Small intestine (tissue), 7 donors: ENCODE measurements at regions not wholly inside any gene's neighbourhood (a gene's known extent, or its start where the extent isn't known, plus 50 kb on each side); places are given as distances from the start of the nearest gene placed in this dataset.
"Not testable (repeated sequence)": the region's sequence is repeated elsewhere in the genome, so short reads cannot be mapped to it uniquely, and the experiment has no call there.

Source experiments
- DNase-seq, 2 donors: peaks; one replicate each; pipeline versions ENCODE4 v3.0.0 to v3.0.0-alpha.2; 2013
- FAIRE-seq: peaks from 2 replicates; lab custom pipeline; 2012; peaks lifted over from hg19 to GRCh38; lab: Jason Lieb, UNC
- H3K27ac ChIP-seq, 3 donors: one replicate each; pipeline ENCODE4 v1.5.1; 2013; ENCODE audit warnings: low read length in 2 of 3, mild to moderate bottlenecking in 2 of 3, control low read depth in 1 of 3, inconsistent platforms in 1 of 3, low read depth in 1 of 3, moderate library complexity in 1 of 3
- H3K27me3 ChIP-seq, 3 donors: one replicate each; pipeline ENCODE4 v1.6.1; 2013; ENCODE audit warnings: low read length in 3 of 3, inconsistent platforms in 1 of 3; ENCODE audit not compliant: control insufficient read depth in 3 of 3, insufficient read depth in 3 of 3
- H3K36me3 ChIP-seq, 3 donors: one replicate each; pipeline ENCODE4 v1.6.1; 2013; ENCODE audit warnings: low read length in 3 of 3, inconsistent platforms in 1 of 3, low read depth in 1 of 3, mild to moderate bottlenecking in 1 of 3, moderate library complexity in 1 of 3; ENCODE audit not compliant: control insufficient read depth in 3 of 3, insufficient read depth in 2 of 3
- H3K4me1 ChIP-seq, 3 donors: one replicate each; pipeline ENCODE4 v1.6.1; 2013; ENCODE audit warnings: low read length in 2 of 3, inconsistent platforms in 1 of 3, low read depth in 1 of 3, mild to moderate bottlenecking in 1 of 3, moderate library complexity in 1 of 3; ENCODE audit not compliant: control insufficient read depth in 3 of 3, insufficient read depth in 2 of 3
- H3K4me3 ChIP-seq, 3 donors: one replicate each; pipeline ENCODE4 v1.5.1; 2013; ENCODE audit warnings: low read length in 3 of 3, control low read depth in 1 of 3, inconsistent platforms in 1 of 3, low read depth in 1 of 3, mild to moderate bottlenecking in 1 of 3, moderate library complexity in 1 of 3
- H3K9me3 ChIP-seq, 2 donors: one replicate each; pipeline ENCODE4 v1.6.1; 2013; ENCODE audit warnings: low read depth in 1 of 2, low read length in 1 of 2; ENCODE audit not compliant: control insufficient read depth in 2 of 2, insufficient read depth in 1 of 2
- WGBS, 3 donors: extraction: QIAGEN DNeasy Blood & Tissue Kit; methylation state at CpG; one replicate each; pipeline ENCODE4 v1.1.7; 2013; 5-methylcytosine and 5-hydroxymethylcytosine counted together
- donor health status: healthy with polysubstance abuse.
- donor health status: control.
- donor health status: control.
- donor health status: Bipolar disorder and iron deficiency.
- donor health status: healthy.

GRCh38 chr10:53326401-53327305 lies 554.1 kb upstream of the MBL2 start:
- not testable (repeated sequence) for DNase-seq, H3K9me3 ChIP-seq, H3K27ac ChIP-seq, H3K36me3 ChIP-seq, H3K27me3 ChIP-seq, H3K4me1 ChIP-seq, H3K4me3 ChIP-seq
- peak; percentile 78 for FAIRE-seq
- 52 to 64% (median 56%) methylated on average over 7 to 8 of the region's 10 CpGs for WGBS, 3 donors

GRCh38 chr10:53325066-53325465 lies 552.5 kb upstream of the MBL2 start:
- no peak for FAIRE-seq
- Histone ChIP-seq H3K36me3 (no peaks in the 10 kb centered on the region), H3K9me3 (no peaks in the 10 kb centered on the region), H3K27me3 (no peaks in the 10 kb centered on the region), H3K27ac (no peak overlapping the region), H3K4me1 (no peaks in the 10 kb centered on the region), H3K4me3 (no peak overlapping the region)
- 84 to 92% (median 90%) methylated on average over 5 of the region's 5 CpGs for WGBS, 3 donors
- no peak for DNase-seq

GRCh38 chr10:53315709-53316108 lies 543.1 kb upstream of the MBL2 start:
- Histone ChIP-seq H3K27me3 (no peaks in the 10 kb centered on the region), H3K27ac (no peak overlapping the region), H3K36me3 (no peaks in the 10 kb centered on the region), H3K9me3 (no peaks in the 10 kb centered on the region), H3K4me3 (no peak overlapping the region), H3K4me1 (no peaks in the 10 kb centered on the region)
- FAIRE-seq, result no peak
- no peak for DNase-seq

- H3K4me1 ChIP-seq, result no peaks in the 10 kb centered on the region
- H3K36me3 ChIP-seq, result no peaks in the 10 kb centered on the region
- no peak overlapping the region for H3K27ac ChIP-seq
- no peaks in the 10 kb centered on the region for H3K27me3 ChIP-seq
- no peak overlapping the region for H3K4me3 ChIP-seq
- H3K9me3 ChIP-seq, result no peaks in the 10 kb centered on the region
- FAIRE-seq (no peak), DNase-seq (peak in 1 of 2 donors; percentile 6)
- 28 to 72% (median 46%) methylated on average over 1 of the region's 1 CpG for WGBS, 3 donors
Observed at GRCh38 chr10:53314876-53315275, 542.3 kb upstream of the MBL2 start.

GRCh38 chr10:53298443-53298842 lies 525.9 kb upstream of the MBL2 start:
- 71 to 80% (median 76%) methylated on average over 3 of the region's 3 CpGs for WGBS, 3 donors
- FAIRE-seq (no peak), DNase-seq (no peak)
- no peak overlapping the region for H3K27ac ChIP-seq
- peaks cover 0 to 4% of the 10 kb centered on the region in 2 donors for H3K9me3 ChIP-seq
- no peaks in the 10 kb centered on the region for H3K36me3 ChIP-seq
- H3K4me1 ChIP-seq, result no peaks in the 10 kb centered on the region
- no peaks in the 10 kb centered on the region for H3K27me3 ChIP-seq
- no peak overlapping the region for H3K4me3 ChIP-seq

- H3K36me3 ChIP-seq, result no peaks in the 10 kb centered on the region
- H3K27ac ChIP-seq, result no peak overlapping the region
- WGBS, 3 donors, result 19 to 55% (median 40%) methylated on average over 4 of the region's 4 CpGs
- no peaks in the 10 kb centered on the region for H3K4me1 ChIP-seq
- no peak for FAIRE-seq
- no peaks in the 10 kb centered on the region for H3K9me3 ChIP-seq
- no peak overlapping the region for H3K4me3 ChIP-seq
- H3K27me3 ChIP-seq, result no peaks in the 10 kb centered on the region
- DNase-seq, result peak; percentile 3 to 4
Observed at GRCh38 chr10:53284615-53285182, 512.1 kb upstream of the MBL2 start.

GRCh38 chr10:53276797-53277196 lies 504.2 kb upstream of the MBL2 start:
- H3K27ac ChIP-seq, result no peak overlapping the region
- H3K36me3 ChIP-seq, result no peaks in the 10 kb centered on the region
- DNase-seq (no peak), FAIRE-seq (no peak)
- no peaks in the 10 kb centered on the region for H3K9me3 ChIP-seq
- no peak overlapping the region for H3K4me3 ChIP-seq
- H3K4me1 ChIP-seq, result no peaks in the 10 kb centered on the region
- 34 to 63% (median 48%) methylated on average over 1 of the region's 1 CpG for WGBS, 3 donors
- H3K27me3 ChIP-seq, result no peaks in the 10 kb centered on the region

GRCh38 chr10:53269482-53269881 lies 496.9 kb upstream of the MBL2 start:
- Histone ChIP-seq H3K36me3 (no peaks in the 10 kb centered on the region), H3K4me3 (no peak overlapping the region), H3K27me3 (no peaks in the 10 kb centered on the region), H3K9me3 (peaks cover 0 to 4% of the 10 kb centered on the region in 2 donors), H3K4me1 (no peaks in the 10 kb centered on the region), H3K27ac (no peak overlapping the region)
- WGBS, 3 donors, result 44 to 54% (median 45%) methylated on average over 2 of the region's 2 CpGs
- FAIRE-seq, result no peak
- no peak for DNase-seq
